Renal cortical epithelial cell (primary cell): ENCODE measurements at regions not wholly inside any gene's neighbourhood (a gene's known extent, or its start where the extent isn't known, plus 50 kb on each side); places are given as distances from the start of the nearest gene placed in this dataset.
A peak's percentile ranks its signal among the peaks of the same experiment; 100 is the strongest.

ENCODE experiments used
- DNase-seq: peaks from one replicate; pipeline ENCODE4 v3.0.0-alpha.2; 2011; ENCODE audit warnings: low read depth

GRCh38 chr5:34587355-34588241 is 68.5 kb upstream of the RAI14 start:
- peak; percentile 57 for DNase-seq

- DNase-seq: no peak
These were observed 66.3 kb upstream of the RAI14 start for GRCh38 chr5:34589832-34590231.

GRCh38 chr5:34591723-34592122 is 64.4 kb upstream of the RAI14 start:
- no peak for DNase-seq

- DNase-seq: no peak
These were observed 58.8 kb upstream of the RAI14 start for GRCh38 chr5:34597034-34598027.

GRCh38 chr5:34598177-34598794 is 57.8 kb upstream of the RAI14 start:
- peak; percentile 100 for DNase-seq

- DNase-seq: peak; percentile 27
These were observed 56.5 kb upstream of the RAI14 start for GRCh38 chr5:34599471-34600117.

GRCh38 chr5:34600118-34600493 is 56.0 kb upstream of the RAI14 start:
- no peak for DNase-seq

GRCh38 chr5:34603378-34603777 is 52.8 kb upstream of the RAI14 start:
- DNase-seq: no peak

- DNase-seq: no peak
These were observed 51.9 kb upstream of the RAI14 start for GRCh38 chr5:34604119-34604675.

GRCh38 chr5:34606101-34606500 is 50.0 kb upstream of the RAI14 start:
- no peak for DNase-seq
